Stomach (tissue), 8 donors: ENCODE measurements at regions not wholly inside any gene's neighbourhood (a gene's known extent, or its start where the extent isn't known, plus 50 kb on each side); places are given as distances from the start of the nearest gene placed in this dataset.

Experiments
- DNase-seq, 2 donors: peaks; one replicate each; pipeline versions ENCODE4 v3.0.0 to v3.0.0-alpha.2; 2013 to 2019
- H3K27ac ChIP-seq, 5 donors: fragments of 200-600 bp in 4 of 5; sonication (generic) in 4 of 5; one replicate each; pipeline ENCODE4 v1.5.1; 2013 to 2019; ENCODE audit warnings: mild to moderate bottlenecking in 1 of 5, moderate library complexity in 1 of 5
- H3K27me3 ChIP-seq, 3 donors: fragments of 200-600 bp; sonication (generic); one replicate each; pipeline ENCODE4 v1.5.1; 2017 to 2019; ENCODE audit warnings: mixed run types in 1 of 3
- H3K36me3 ChIP-seq, 4 donors: fragments of 200-600 bp; sonication (generic); 1 replicate in 3 of 4; 2 replicates in 1 of 4; pipeline ENCODE4 v1.5.1; 2016 to 2019
- H3K4me1 ChIP-seq, 4 donors: fragments of 200-600 bp; sonication (generic); one replicate each; pipeline ENCODE4 v1.5.1; 2016 to 2019
- H3K4me3 ChIP-seq, 4 donors: fragments of 200-600 bp; sonication (generic) in 3 of 4; one replicate each; pipeline ENCODE4 v1.5.1; 2016 to 2019; ENCODE audit warnings: mild to moderate bottlenecking in 1 of 4
- H3K9me3 ChIP-seq, 4 donors: fragments of 200-600 bp; sonication (generic); one replicate each; pipeline ENCODE4 v1.5.1; 2016 to 2019
- CTCF ChIP-seq, 7 experiments: fragments of 450-650 bp in 4 of 7; fragments of 200-600 bp in 3 of 7; sonication (generic) in 3 of 7; IDR thresholded peaks; one replicate each; pipeline ENCODE4 v1.5.1; 2016 to 2019; ENCODE audit warnings: antibody characterized with exemption in 7 of 7, control low read depth in 2 of 7, mild to moderate bottlenecking in 1 of 7
- EP300 ChIP-seq: sonication (generic); formaldehyde crosslinking; IDR thresholded peaks from one replicate; pipeline ENCODE4 v1.6.1; 2017; ENCODE audit warnings: antibody characterized with exemption
- POLR2A ChIP-seq, 4 donors: fragments of 450-650 bp; IDR thresholded peaks; one replicate each; pipeline ENCODE4 v1.6.1; 2016; ENCODE audit warnings: antibody characterized with exemption in 4 of 4, control low read depth in 2 of 4, mild to moderate bottlenecking in 1 of 4, moderate library complexity in 1 of 4
- POLR2AphosphoS5 ChIP-seq, 3 donors: sonication (generic); formaldehyde crosslinking; IDR thresholded peaks; one replicate each; pipeline ENCODE4 v1.6.1; 2016; ENCODE audit warnings: antibody characterized with exemption in 3 of 3
- WGBS, 5 donors: extraction: QIAGEN DNeasy Blood & Tissue Kit in 3 of 5; methylation state at CpG; one replicate each; pipeline versions ENCODE4 v1.1.5 to v1.1.7; 2013 to 2018; 5-methylcytosine and 5-hydroxymethylcytosine counted together
- intact Hi-C: fragments of 100-400 bp; cut with DNase I; formaldehyde crosslinking; loops from one replicate; pipeline ENCODE4 v1.15.1; 2023; ENCODE audit warnings: low total_unique reads
- donor health status: healthy with polysubstance abuse.
- donor health status: Bipolar disorder and iron deficiency.
- donor health status: healthy.

- no peak overlapping the region for H3K4me3 ChIP-seq
- no peaks in the 10 kb centered on the region for H3K27me3 ChIP-seq
- WGBS, 5 donors = 23 to 30% (median 28%) methylated on average over 5 of the region's 5 CpGs
- peaks cover 0 to 21% (median 7%) of the 10 kb centered on the region in 4 donors for H3K4me1 ChIP-seq
- H3K9me3 ChIP-seq = no peaks in the 10 kb centered on the region
- H3K36me3 ChIP-seq = no peaks in the 10 kb centered on the region
- TF ChIP-seq CTCF (IDR thresholded peaks at IDR 0.05) (peak in 5 of 7 experiments; percentile 35 to 73 (median 61)), POLR2AphosphoS5 (IDR thresholded peaks at IDR 0.05) (no peak), POLR2A (IDR thresholded peaks at IDR 0.05) (no peak), EP300 (no peak)
- no peak overlapping the region for H3K27ac ChIP-seq
- intact Hi-C loops = loop anchor here (5.0 kb wide), 1 partner anchor 399 kb away; no protein-coding TSS in a partner anchor
- peak in 1 of 2 donors; percentile 80 for DNase-seq
Observed at GRCh38 chr4:86497980-86498862, 95.9 kb upstream of the PTPN13 start.

- H3K4me1 ChIP-seq = peaks cover 0 to 15% (median 5%) of the 10 kb centered on the region in 4 donors
- H3K27me3 ChIP-seq = no peaks in the 10 kb centered on the region
- H3K36me3 ChIP-seq = no peaks in the 10 kb centered on the region
- WGBS, 5 donors = 19 to 54% (median 43%) methylated on average over 1 of the region's 1 CpG
- intact Hi-C loops = loop anchor here (5.0 kb wide), 1 partner anchor 398 kb away; no protein-coding TSS in a partner anchor
- DNase-seq = no peak
- no peak overlapping the region for H3K4me3 ChIP-seq
- H3K9me3 ChIP-seq = no peaks in the 10 kb centered on the region
- no peak overlapping the region for H3K27ac ChIP-seq
- no peak for TF ChIP-seq EP300
- no peak for TF ChIP-seq POLR2A (IDR thresholded peaks at IDR 0.05)
- TF ChIP-seq CTCF (IDR thresholded peaks at IDR 0.05) = no peak
- TF ChIP-seq POLR2AphosphoS5 (IDR thresholded peaks at IDR 0.05) = no peak
Observed at GRCh38 chr4:86498863-86499166, 95.3 kb upstream of the PTPN13 start.

- Histone ChIP-seq H3K9me3 (no peaks in the 10 kb centered on the region), H3K27me3 (no peaks in the 10 kb centered on the region), H3K27ac (no peak overlapping the region), H3K4me1 (peaks cover 0 to 15% (median 3%) of the 10 kb centered on the region in 4 donors), H3K4me3 (no peak overlapping the region), H3K36me3 (no peaks in the 10 kb centered on the region)
- DNase-seq = no peak
- TF ChIP-seq POLR2A (IDR thresholded peaks at IDR 0.05) = no peak
- no peak for TF ChIP-seq POLR2AphosphoS5 (IDR thresholded peaks at IDR 0.05)
- no peak for TF ChIP-seq CTCF (IDR thresholded peaks at IDR 0.05)
- no peak for TF ChIP-seq EP300
- intact Hi-C loops = no loop called here
Observed at GRCh38 chr4:86500527-86500926, 93.6 kb upstream of the PTPN13 start.

GRCh38 chr4:86502081-86502480 lies 92.0 kb upstream of the PTPN13 start:
- no peak for TF ChIP-seq EP300
- TF ChIP-seq CTCF (IDR thresholded peaks at IDR 0.05) = no peak
- no peak for TF ChIP-seq POLR2A (IDR thresholded peaks at IDR 0.05)
- TF ChIP-seq POLR2AphosphoS5 (IDR thresholded peaks at IDR 0.05) = no peak
- WGBS, 5 donors = 81 to 91% (median 86%) methylated on average over 2 of the region's 2 CpGs
- no peaks in the 10 kb centered on the region for H3K9me3 ChIP-seq
- H3K27me3 ChIP-seq = no peaks in the 10 kb centered on the region
- H3K27ac ChIP-seq = no peak overlapping the region
- peaks cover 0 to 6% (median 3%) of the 10 kb centered on the region in 4 donors for H3K4me1 ChIP-seq
- DNase-seq = no peak
- intact Hi-C loops = no loop called here
- no peaks in the 10 kb centered on the region for H3K36me3 ChIP-seq
- no peak overlapping the region for H3K4me3 ChIP-seq
